ENCODE measurements at regions not wholly inside any gene's neighbourhood (a gene's known extent, or its start where the extent isn't known, plus 50 kb on each side); places are given as distances from the start of the nearest gene placed in this dataset.

GRCh38 chr10:80870282-80870681 lies 332.6 kb downstream of the SH2D4B start:
- TF ChIP-seq MEF2A (IDR thresholded peaks at IDR 0.05; ENCODE audit: borderline replicate concordance, low read depth) (no peak), USF1 (IDR thresholded peaks at IDR 0.05; ENCODE audit: borderline replicate concordance, low read depth) (no peak), TAF1 (IDR thresholded peaks at IDR 0.05; ENCODE audit: borderline replicate concordance, low read depth, low read length) (no peak), CTCF (IDR thresholded peaks at IDR 0.05) (no peak)
